ENCODE measurements at regions not wholly inside any gene's neighbourhood (a gene's known extent, or its start where the extent isn't known, plus 50 kb on each side); places are given as distances from the start of the nearest gene placed in this dataset.
"Not testable (repeated sequence)": the region's sequence is repeated elsewhere in the genome, so short reads cannot be mapped to it uniquely, and the experiment has no call there.

DNA sequence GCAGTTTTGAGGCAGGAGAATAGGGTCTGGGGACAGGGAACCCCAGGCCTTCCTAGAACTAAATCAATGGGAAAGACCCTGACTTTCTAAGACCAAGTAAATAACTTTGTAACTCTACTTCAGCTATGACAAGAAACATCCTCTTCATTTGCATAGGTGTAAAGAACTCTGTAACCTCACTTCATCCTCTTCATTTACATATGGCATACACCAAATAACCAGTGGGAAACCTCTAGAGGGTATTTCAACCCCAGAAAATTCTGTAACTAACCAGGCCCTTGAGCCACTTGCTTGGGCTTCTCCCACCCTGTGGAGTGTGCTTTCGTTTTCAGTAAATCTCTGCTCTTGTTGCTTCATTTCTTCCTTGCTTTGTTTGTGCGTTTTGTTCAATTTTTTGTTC, 495.6 kb downstream of the SIPA1L2 start:
- no peak for DNase-seq (ENCODE audit: low spot score)

DNA sequence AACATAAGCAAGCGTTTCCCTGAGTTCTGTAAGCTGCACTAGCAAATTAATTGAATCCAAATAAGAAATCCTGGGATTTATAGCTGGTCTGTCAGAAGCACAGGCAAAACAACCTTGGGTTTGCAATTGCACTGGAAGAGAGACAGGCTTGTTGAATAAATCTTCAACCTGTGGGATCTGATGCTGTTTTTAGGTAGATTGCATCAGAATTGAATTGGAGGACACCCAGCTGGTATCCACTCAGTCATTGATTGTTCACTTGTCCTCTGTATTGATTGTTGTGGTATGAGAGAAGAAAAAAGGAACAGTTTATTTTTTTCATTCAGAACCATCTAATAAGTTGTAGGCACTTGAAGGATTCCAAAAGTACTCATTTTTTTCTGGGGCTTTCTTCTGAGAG, 497.4 kb downstream of the SIPA1L2 start:
- no peak for DNase-seq (ENCODE audit: low spot score)

DNA sequence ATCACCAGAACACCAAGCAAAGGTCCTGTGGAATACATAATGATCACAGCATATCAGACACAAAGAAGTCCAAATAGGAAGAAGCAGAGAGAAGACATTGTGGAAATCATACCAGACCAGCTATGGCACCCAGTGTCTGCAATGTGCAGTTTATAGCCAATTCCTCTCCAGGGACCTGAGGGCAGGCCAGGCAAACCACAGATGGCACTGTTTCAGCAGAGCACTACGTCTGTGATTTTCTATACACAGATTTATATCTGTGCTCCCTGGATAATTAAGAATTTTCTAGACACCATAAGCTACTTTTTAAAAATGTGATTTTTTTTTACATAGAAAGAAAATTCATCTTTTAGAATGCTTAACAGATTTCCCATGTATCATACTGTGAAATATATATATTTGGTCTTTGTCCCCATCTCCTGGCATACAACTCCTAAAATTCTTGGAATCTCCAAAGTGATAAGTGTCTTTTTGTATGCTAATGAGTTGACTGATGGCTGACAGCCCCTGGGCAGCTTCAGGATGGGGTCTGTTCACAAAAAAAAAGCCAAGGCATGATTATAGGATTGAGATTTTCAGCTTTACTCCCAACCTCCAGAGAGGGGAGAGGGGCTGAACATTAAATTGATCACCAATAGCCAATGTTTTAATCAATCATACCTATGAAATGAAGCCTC, 498.1 kb downstream of the SIPA1L2 start:
- DNase-seq (ENCODE audit: low spot score), result no peak

DNA sequence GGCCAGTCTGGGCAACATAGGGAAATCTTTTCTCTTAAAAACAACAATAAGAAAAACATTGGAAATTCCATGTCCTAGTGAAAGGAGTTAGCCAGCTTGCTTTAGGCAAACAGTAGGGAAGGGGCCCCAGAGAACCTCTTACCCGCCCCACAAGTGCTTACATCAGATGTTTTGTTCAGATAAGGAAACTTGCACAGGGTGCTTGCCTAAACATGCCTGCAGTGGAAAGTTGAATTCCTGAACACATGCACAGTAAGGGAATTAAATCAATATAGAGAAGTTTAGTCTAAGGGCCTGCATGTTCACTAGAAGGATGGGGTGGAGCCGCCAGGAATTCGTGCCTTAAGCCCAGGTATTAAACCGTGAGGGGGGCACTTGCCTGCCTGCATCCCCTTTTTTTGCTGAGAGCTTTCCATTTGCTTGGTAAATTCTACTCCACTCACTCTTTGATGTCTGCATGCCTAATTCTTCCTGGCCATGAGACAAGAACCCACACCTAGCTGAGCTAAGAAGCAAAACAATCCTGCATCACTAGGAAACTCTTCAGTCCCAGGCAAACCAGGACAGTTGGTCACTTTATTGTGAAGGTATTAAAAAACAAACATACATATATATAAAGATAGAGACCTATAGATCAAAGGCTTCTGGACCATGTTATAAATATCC, 499.0 kb downstream of the SIPA1L2 start:
- no peak for DNase-seq (ENCODE audit: low spot score)

DNA sequence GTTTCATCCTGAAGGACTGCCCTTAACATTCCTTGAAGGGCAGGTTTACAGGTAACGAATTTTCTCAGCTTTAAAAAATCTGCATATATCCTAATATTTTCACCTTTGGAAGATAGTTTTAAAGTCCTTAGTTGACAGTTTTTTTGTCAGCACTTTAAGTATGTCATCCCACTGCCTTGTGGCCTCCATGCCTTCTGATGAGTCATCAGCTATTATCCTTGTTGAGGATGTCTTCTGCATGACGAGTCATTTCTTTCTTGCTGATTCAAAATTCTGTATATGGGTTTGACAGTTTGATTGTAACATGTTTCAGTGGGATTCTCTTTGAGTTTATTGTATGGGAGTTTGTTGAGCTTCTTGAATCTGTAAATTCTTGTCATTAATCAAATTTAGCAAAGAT, 500.6 kb downstream of the DISC1 start:
- DNase-seq (ENCODE audit: low spot score), result no peak

DNA sequence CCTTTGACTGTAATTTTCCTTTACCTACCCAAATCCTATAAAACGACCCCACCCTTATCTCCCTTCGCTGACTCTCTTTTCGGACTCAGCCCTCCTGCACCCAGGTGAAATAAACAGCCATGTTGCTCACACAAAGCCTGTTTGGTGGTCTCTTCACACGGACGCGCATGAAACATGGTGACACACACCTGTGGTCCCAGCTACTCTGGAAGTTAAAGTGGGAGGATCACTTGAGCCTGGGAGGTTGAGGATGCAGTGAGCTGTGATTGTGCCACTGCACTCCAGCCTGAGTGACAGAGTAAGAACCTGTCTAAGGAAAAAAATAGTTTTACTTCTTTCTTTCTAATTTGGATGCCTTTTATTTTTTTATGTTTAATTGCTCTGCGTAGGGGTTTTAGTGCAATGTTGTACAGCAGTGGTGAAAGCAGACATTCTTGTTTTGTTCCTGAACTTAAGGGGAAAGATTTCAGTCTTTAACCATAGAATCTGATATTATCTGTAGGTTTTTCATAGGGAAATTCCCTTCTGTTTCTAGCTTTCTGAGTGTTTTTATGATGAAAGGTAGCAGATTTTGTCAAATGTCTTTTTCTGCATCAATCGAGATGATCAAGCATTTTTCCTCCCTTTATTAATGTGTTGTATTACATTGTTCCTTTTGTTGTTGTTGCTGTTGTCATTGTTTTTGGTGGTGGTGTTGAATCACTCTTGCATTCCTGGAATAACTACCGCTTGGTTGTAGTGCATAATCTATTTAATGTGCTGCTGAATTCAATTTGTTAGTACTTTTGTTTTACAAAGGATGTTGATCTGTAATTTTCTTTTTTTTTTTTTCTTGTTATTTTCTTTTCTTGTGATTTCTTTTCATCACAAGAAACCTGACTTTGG, 497.4 kb downstream of the DISC1 start:
- DNase-seq (ENCODE audit: low spot score), result no peak

DNA sequence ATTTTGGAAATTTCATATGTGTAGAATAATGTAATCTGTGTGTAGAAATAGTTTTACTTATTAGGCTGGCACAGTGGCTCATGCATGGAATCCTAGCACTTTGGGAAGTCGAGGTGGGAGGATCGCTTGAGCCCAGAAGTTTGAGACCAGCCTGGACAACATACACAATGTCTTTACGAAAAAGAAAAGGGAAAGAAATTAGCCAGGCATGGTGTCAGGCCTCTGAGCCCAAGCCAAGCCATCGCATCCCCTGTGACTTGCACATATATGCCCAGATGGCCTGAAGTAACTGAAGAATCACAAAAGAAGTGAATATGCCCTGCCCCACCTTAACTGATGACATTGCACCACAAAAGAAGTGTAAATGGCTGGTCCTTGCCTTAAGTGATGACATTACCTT, 491.3 kb downstream of the DISC1 start:
- DNase-seq (ENCODE audit: low spot score), result not testable (repeated sequence)

DNA sequence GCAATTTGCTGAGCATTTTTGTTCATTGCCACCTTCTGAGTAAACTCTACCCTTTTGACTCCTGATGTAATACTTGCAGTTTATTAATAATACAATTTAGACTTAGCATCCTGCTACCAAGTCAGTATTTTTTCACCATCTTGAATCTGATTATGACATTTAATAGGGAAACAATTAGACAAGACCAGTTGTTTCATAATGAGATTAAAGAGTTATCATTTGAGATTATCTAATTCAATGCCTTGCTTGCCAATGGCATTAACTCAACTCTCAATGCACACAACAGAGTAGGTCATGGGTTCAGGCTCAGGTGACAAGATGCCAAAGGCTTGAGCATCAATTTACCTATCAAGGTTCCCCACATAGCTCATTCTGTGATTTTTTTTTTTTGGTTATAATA, 488.4 kb downstream of the DISC1 start:
- no peak for DNase-seq (ENCODE audit: low spot score)

DNA sequence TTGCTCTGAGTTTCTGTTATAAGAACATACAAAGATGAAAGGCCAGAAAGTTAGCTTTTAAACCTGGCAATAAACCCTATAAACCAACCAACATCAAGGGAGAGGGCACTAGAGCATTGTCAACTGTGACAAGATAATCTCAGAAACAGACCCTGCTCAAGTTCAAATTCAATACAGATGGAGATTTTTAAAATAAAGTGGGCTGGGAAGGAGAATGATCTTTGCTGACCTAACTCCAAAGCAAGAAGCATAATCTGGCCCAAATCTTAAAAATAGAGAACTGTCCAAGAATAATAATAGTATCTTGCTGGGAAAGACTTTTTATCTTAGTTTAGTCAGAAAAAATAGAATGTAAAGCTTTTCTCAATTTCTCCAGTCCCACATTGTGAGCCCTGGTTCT, 485.5 kb downstream of the DISC1 start:
- DNase-seq (ENCODE audit: low spot score), result no peak

DNA sequence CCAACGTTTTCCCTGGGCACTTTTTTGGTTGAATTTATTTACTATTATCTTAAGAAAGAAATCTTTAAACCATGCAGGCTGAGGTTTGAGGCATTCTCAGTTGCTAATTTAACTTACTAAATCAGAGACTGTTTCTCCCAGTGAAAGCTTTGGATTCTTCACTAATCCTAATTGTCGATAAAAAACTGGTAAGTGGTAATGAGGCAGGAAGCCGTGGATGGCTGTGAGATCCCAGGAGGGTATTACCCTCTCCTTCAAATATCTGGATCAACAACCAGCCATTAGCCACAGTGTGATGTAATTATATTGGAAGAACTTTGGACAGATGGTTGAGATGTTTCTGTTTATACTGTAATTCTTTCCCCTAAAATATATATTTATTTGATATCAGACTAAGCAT, 485.0 kb downstream of the DISC1 start:
- DNase-seq (ENCODE audit: low spot score), result no peak

DNA sequence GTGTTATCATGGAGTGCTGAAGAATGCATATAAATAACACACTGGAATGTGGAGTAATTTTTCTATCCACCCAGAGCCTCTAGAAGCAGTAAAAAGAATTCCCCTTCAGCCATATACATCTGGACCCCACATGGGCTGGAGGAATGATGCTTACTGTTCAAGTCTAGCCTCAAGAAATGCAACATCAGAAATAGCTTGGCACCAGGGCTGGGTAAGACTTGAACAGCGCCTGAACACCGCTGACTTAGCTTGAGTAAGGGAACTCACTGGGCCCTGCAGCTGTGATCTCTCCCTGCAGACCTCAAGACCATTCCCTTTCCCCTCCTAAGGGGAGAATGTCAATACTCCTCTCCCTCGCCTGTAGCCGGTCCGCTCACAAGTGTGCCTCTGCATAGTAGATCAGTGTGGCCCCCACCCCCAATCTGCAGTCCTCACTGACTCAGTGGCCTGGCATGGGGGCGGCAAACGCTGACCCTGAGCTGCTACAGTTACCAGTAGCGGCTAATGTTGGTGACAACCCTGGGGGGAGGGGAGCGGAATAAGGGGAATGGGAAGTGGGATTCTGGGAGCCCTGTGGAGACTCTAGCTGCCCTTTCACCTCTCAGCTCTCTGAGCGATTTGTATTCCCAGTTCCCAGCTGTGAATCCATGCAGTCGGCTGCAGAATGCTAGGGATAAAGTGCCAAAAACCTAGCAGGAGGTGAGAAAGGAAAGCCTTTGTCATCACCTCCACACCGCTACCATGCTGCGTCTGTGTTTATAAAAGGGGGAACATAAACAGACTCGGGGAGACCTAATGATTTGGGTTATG, 483.9 kb downstream of the DISC1 start:
- no peak for DNase-seq (ENCODE audit: low spot score)

DNA sequence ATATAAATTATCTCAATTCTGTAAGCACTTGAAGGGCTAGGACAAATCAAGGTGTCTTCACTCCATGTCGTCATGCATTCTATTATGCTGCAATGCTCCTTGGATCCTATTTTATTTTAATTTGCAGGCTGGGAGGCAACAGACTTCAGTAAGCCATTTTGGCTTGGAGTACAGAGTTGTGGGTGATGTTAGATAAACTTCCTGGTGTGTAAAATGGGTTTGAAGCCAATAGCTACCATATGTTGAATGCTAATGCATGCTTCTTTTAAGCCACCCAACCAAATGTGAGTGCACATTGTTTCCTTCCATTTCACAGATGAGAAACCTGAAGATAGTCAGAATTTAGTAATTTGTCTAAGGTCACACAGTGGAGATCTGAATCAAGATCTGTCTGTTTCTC, 482.8 kb downstream of the DISC1 start:
- no peak for DNase-seq (ENCODE audit: low spot score)

DNA sequence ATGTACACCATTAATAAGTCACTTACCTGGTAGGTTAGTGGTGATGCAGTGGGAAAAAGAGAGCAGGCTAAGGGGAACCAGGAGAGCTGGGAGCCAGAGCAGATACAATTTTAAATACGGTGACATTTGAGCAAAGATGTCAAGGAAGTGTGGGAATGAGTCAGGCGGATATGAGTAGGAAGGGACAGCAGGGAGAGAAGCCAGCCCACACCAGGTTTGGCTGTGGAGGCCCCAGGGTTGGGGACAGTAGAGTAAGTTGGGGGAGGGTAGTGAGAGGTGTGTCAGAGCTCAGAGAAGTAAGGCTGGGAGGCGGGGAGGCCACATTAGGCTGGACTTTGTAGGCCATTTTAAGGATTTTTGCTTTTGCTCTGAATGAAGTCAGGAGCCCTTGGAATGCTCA, 482.0 kb downstream of the DISC1 start:
- DNase-seq (ENCODE audit: low spot score), result no peak

DNA sequence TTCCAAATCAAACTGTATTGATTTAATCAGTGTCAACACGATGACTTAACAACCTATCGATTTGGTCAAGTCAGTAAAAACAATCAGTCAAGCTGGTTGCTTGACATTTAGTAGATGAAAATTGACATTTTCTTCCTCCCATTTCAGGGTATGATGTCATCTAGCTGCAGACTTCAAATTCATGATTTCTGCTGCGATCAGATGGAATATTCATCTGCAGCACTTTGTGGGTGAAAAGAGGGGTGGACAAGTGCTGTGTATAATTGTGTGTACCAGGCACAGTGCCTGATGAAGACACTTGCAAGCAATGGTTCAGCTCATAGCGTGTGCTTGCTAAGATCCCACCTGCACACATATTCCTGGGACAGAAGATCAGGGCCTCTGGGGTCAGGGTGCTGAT, 479.8 kb downstream of the DISC1 start:
- no peak for DNase-seq (ENCODE audit: low spot score)

DNA sequence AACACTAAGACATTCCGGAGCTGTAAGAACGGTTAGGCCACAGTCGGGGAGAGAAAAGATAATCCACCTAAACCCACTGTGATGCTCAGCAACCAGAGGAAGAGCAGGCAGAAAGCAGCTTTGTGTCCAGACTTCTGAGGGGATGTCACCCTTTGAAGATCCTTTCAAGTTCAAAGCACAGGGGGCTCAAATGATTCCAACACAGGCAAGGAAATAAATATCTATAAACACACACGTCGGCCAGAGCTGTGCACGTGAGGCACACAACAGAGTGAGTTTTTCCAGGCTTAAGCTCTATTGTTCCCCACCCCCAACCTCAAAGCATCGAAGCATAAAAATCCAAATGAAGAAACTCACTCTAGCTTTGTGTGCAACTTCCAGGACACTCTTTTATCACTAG, 479.0 kb downstream of the DISC1 start:
- no peak for DNase-seq (ENCODE audit: low spot score)

DNA sequence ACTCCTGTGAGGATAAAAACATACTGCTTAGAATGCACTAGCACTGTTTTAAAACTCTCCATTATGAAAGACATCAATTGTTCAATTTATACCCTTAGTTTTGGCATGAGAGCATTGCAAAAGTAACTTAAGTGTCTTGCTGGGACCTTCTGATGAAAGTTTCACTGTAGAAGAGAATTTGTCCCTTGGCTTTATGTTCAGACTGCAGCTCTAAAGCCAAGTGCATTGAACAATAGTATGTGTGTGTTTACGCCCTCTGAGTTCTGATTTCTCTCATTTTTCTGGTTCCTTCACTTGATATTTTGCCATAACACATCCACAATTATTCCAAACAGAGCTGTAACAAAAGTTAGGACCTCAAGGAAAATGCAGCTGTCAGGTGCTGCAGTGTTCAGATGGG, 474.6 kb downstream of the DISC1 start:
- no peak for DNase-seq (ENCODE audit: low spot score)

DNA sequence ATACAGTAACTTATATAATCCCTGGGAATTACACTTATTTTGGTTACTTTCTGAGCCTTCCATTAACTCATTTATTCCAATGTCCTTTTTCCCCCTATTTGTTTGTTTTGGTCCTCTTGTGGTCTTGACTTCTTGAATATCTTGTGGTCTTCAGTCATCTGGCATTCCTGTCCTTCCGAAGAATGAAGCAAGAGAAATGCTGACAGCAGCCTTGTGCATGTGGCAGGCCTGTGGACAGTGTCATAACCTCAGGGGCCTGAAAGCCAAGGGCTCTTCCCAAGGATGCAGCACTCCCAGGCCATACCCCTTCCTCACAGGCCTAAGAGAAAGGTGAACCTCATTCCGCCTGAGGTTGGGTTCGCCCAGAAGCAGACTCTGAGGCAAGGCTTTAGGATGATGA, 470.2 kb downstream of the DISC1 start:
- DNase-seq (ENCODE audit: low spot score), result no peak

Measured in pons (tissue), 1 donor.